MG63 (cell line): ENCODE measurements at regions not wholly inside any gene's neighbourhood (a gene's known extent, or its start where the extent isn't known, plus 50 kb on each side); places are given as distances from the start of the nearest gene placed in this dataset.

Experiments used
- DNase-seq: peaks from one replicate; pipeline ENCODE4 v3.0.0-alpha.2; 2020
- H3K27me3 ChIP-seq: fragments of 250-450 bp; sonication (Bioruptor Pico); 2 replicates; pipeline ENCODE4 v1.5.1; 2020; ENCODE audit warnings: mild to moderate bottlenecking, moderate library complexity
- H3K36me3 ChIP-seq: fragments of 250-450 bp; sonication (Bioruptor Pico); 2 replicates; pipeline ENCODE4 v1.5.1; 2020; ENCODE audit warnings: mild to moderate bottlenecking, moderate library complexity
- H3K4me3 ChIP-seq: fragments of 250-450 bp; sonication (Bioruptor Pico); 2 replicates; pipeline ENCODE4 v1.5.1; 2020; ENCODE audit warnings: mild to moderate bottlenecking, moderate library complexity
- H3K9me3 ChIP-seq: fragments of 250-450 bp; sonication (Bioruptor Pico); 2 replicates; pipeline ENCODE4 v1.5.1; 2020; ENCODE audit warnings: mild to moderate bottlenecking, moderate library complexity

- DNase-seq, result no peak
- Histone ChIP-seq H3K27me3 (no peaks in the 10 kb centered on the region), H3K4me3 (no peak overlapping the region), H3K36me3 (no peaks in the 10 kb centered on the region), H3K9me3 (no peaks in the 10 kb centered on the region)
Measured at GRCh38 chr4:37516057-37516775, 170.0 kb downstream of the RELL1 start.

- H3K27me3 ChIP-seq, result no peaks in the 10 kb centered on the region
- no peaks in the 10 kb centered on the region for H3K36me3 ChIP-seq
- H3K4me3 ChIP-seq, result no peak overlapping the region
- no peak for DNase-seq
- no peaks in the 10 kb centered on the region for H3K9me3 ChIP-seq
Measured at GRCh38 chr4:37510626-37511025, 175.6 kb downstream of the RELL1 start.

- H3K4me3 ChIP-seq, result no peak overlapping the region
- no peaks in the 10 kb centered on the region for H3K27me3 ChIP-seq
- no peak for DNase-seq
- no peaks in the 10 kb centered on the region for H3K36me3 ChIP-seq
- no peaks in the 10 kb centered on the region for H3K9me3 ChIP-seq
Measured at GRCh38 chr4:37503261-37503660, 182.9 kb downstream of the RELL1 start.

GRCh38 chr4:37502070-37502469 lies 184.1 kb downstream of the RELL1 start:
- no peak for DNase-seq
- no peaks in the 10 kb centered on the region for H3K9me3 ChIP-seq
- H3K36me3 ChIP-seq, result no peaks in the 10 kb centered on the region
- no peaks in the 10 kb centered on the region for H3K27me3 ChIP-seq
- no peak overlapping the region for H3K4me3 ChIP-seq
